BJ (cell line): ENCODE measurements at regions not wholly inside any gene's neighbourhood (a gene's known extent, or its start where the extent isn't known, plus 50 kb on each side); places are given as distances from the start of the nearest gene placed in this dataset.

Source experiments
- CTCF ChIA-PET: fragments of 350-600 bp; formaldehyde crosslinking; extraction: SDS; loops from one replicate; lab custom pipeline; 2021; ENCODE audit warnings: antibody characterized with exemption, inconsistent platforms; lab: Yijun Ruan, JAX
- POLR2A ChIA-PET: fragments of 300-600 bp; sonication (Branson Sonifier 250); formaldehyde crosslinking; extraction: SDS; loops from one replicate; lab custom pipeline; 2021; ENCODE audit warnings: antibody characterized with exemption; lab: Charles Lee
- DNase-seq: peaks from one replicate; pipeline ENCODE4 v3.0.0-alpha.2; 2011; ENCODE audit warnings: low read depth
- H3K27me3 ChIP-seq: 2 replicates; pipeline ENCODE4 v1.6.0; 2011; ENCODE audit warnings: low read length; ENCODE audit not compliant: control insufficient read depth, insufficient read depth
- H3K36me3 ChIP-seq: 2 replicates; pipeline ENCODE4 v1.5.1; 2011; ENCODE audit warnings: low read length; ENCODE audit not compliant: control insufficient read depth, insufficient read depth
- H3K4me3 ChIP-seq: 2 replicates; pipeline ENCODE4 v1.5.1; 2011; ENCODE audit warnings: low read depth, mild to moderate bottlenecking, control low read depth, low read length
- CTCF ChIP-seq: IDR thresholded peaks from 2 replicates; pipeline ENCODE4 v1.5.1; 2011; ENCODE audit warnings: low read depth, mild to moderate bottlenecking, control low read depth, inconsistent platforms, low read length, moderate library complexity; ENCODE audit not compliant: insufficient read depth

- no peaks in the 10 kb centered on the region for H3K27me3 ChIP-seq
- TF ChIP-seq CTCF, result no peak
- H3K4me3 ChIP-seq, result no peak overlapping the region
- CTCF ChIA-PET, result no interaction called here
- no peak for DNase-seq
- no peaks in the 10 kb centered on the region for H3K36me3 ChIP-seq
- POLR2A ChIA-PET, result no interaction called here
Observed at GRCh38 chr5:115396688-115397087, 100.2 kb upstream of the CCDC112 start.

- POLR2A ChIA-PET, result no interaction called here
- CTCF ChIA-PET, result no interaction called here
- Histone ChIP-seq H3K36me3 (no peaks in the 10 kb centered on the region), H3K27me3 (no peaks in the 10 kb centered on the region), H3K4me3 (no peak overlapping the region)
- no peak for DNase-seq
- TF ChIP-seq CTCF, result no peak
Observed at GRCh38 chr5:115396081-115396480, 99.6 kb upstream of the CCDC112 start.

DNA sequence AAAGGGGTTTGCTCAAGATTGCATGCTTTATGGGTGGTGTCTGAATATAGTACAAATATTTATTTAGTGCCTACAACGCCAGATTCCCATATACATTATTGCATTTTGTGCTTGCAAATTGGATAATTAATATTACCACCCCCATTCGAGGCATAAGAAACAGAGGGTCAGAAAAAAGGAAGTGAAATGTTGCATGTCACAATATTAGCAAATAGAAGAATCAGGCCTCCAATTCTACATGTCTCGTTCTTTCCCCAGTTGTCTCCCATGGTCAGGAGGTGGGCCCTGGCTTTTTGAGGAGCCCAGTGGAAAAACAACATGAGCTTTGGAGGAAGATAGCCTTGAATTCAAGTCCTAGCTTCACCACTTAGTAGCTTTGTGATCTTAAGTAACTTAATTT lies 98.1 kb upstream of the CCDC112 start:
- no peak overlapping the region for H3K4me3 ChIP-seq
- H3K27me3 ChIP-seq, result no peaks in the 10 kb centered on the region
- TF ChIP-seq CTCF, result no peak
- POLR2A ChIA-PET, result no interaction called here
- CTCF ChIA-PET, result no interaction called here
- H3K36me3 ChIP-seq, result no peaks in the 10 kb centered on the region
- DNase-seq, result no peak

- no peaks in the 10 kb centered on the region for H3K27me3 ChIP-seq
- no peak overlapping the region for H3K4me3 ChIP-seq
- ChIA-PET POLR2A (interaction anchor here (0.6 kb wide), 1 partner anchor 127 kb away, joined by 3 read pairs; no protein-coding TSS in a partner anchor), CTCF (interaction anchor here (1.3 to 1.8 kb wide), 6 partner anchors 10 to 183 kb away, joined by 3 to 6 read pairs (median 4); no protein-coding TSS in a partner anchor)
- no peak for DNase-seq
- no peaks in the 10 kb centered on the region for H3K36me3 ChIP-seq
- TF ChIP-seq CTCF, result no peak
Observed at GRCh38 chr5:115393239-115393638, 96.8 kb upstream of the CCDC112 start.

DNA sequence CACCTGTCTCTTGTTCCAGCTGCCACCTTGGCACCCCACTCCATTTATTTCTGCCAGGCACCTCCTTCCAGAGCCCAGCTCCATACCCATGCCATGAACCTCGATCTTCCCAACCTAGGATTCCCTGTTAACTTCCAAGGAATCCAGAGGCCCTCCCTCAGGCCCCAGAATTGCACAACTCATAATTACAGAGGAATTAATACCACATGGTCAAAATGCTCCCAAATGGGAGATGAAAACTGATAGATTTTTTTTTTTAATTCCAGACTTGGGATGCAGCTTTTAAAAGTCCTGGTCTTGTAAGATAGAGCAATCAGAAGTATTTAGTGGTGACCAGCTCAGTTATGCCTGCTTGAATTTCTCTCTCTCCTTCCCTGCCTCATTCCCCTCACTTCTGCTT lies 96.2 kb upstream of the CCDC112 start:
- POLR2A ChIA-PET, result interaction anchor here (0.6 kb wide), 1 partner anchor 128 kb away, joined by 3 read pairs; no protein-coding TSS in a partner anchor

More for the DNA sequence above, 96.2 kb upstream of the CCDC112 start:
- Histone ChIP-seq H3K4me3 (no peak overlapping the region), H3K27me3 (no peaks in the 10 kb centered on the region), H3K36me3 (no peaks in the 10 kb centered on the region)
- DNase-seq, result peak; percentile 65
- TF ChIP-seq CTCF, result no peak
- CTCF ChIA-PET, result interaction anchor here (0.6 to 1.8 kb wide), 8 partner anchors 11 to 479 kb away, joined by 3 to 6 read pairs (median 4); no protein-coding TSS in a partner anchor
